SK-N-SH treated with all-trans-retinoic acid at 6 μM for 48 hours (cell line): ENCODE measurements at regions not wholly inside any gene's neighbourhood (a gene's known extent, or its start where the extent isn't known, plus 50 kb on each side); places are given as distances from the start of the nearest gene placed in this dataset.

ENCODE experiments used
- ATAC-seq: fragments of 200-7000 bp; cut with Tn5 transposase; 3 replicates; pipeline ENCODE4 v1.9.1; 2020; ENCODE audit warnings: mild to moderate bottlenecking, moderate library complexity
- ARNTL ChIP-seq: fragments of 450-650 bp; formaldehyde crosslinking; IDR thresholded peaks from 2 replicates; pipeline ENCODE4 v1.5.0; 2020; ENCODE audit warnings: low read depth, mild to moderate bottlenecking, moderate library complexity, borderline replicate concordance
- BACH2 ChIP-seq: fragments of 250-450 bp; sonication (Bioruptor Pico); IDR thresholded peaks from 2 replicates; pipeline ENCODE4 v1.9.0; 2021; ENCODE audit warnings: mild to moderate bottlenecking, borderline replicate concordance
- CREB5 ChIP-seq: fragments of 250-450 bp; sonication (Bioruptor Pico); IDR thresholded peaks from 2 replicates; pipeline ENCODE4 v1.5.1; 2020; ENCODE audit warnings: low read depth, mild to moderate bottlenecking, moderate library complexity
- CSDC2 ChIP-seq: fragments of 250-450 bp; sonication (Bioruptor Pico); IDR thresholded peaks from 2 replicates; pipeline ENCODE4 v1.5.0; 2020; ENCODE audit warnings: mild to moderate bottlenecking, moderate library complexity
- CSRNP3 ChIP-seq: fragments of 250-450 bp; sonication (Bioruptor Pico); IDR thresholded peaks from 2 replicates; pipeline ENCODE4 v1.5.1; 2021; ENCODE audit warnings: mild to moderate bottlenecking, moderate library complexity
- ESRRG ChIP-seq: fragments of 250-450 bp; sonication (Bioruptor Pico); IDR thresholded peaks from 2 replicates; pipeline ENCODE4 v1.6.1; 2021; ENCODE audit warnings: mild to moderate bottlenecking
- GLIS3 ChIP-seq: fragments of 250-450 bp; sonication (Bioruptor Pico); IDR thresholded peaks from 2 replicates; pipeline ENCODE4 v1.5.0; 2020; ENCODE audit warnings: mild to moderate bottlenecking, moderate library complexity
- ISL1 ChIP-seq: fragments of 250-450 bp; sonication (Bioruptor Pico); IDR thresholded peaks from 2 replicates; pipeline ENCODE4 v2.1.2; 2022; ENCODE audit warnings: mild to moderate bottlenecking, moderate library complexity
- PATZ1 ChIP-seq: fragments of 250-450 bp; sonication (Bioruptor Pico); IDR thresholded peaks from 2 replicates; pipeline ENCODE4 v1.8.0; 2020; ENCODE audit warnings: mild to moderate bottlenecking, moderate library complexity, borderline replicate concordance
- POU6F1 ChIP-seq: fragments of 250-450 bp; sonication (Bioruptor Pico); IDR thresholded peaks from 2 replicates; pipeline ENCODE4 v1.8.0; 2021; ENCODE audit warnings: low read depth, mild to moderate bottlenecking, moderate library complexity, borderline replicate concordance
- PPARA ChIP-seq: fragments of 250-450 bp; sonication (Bioruptor Pico); IDR thresholded peaks from 2 replicates; pipeline ENCODE4 v1.5.0; 2020; ENCODE audit warnings: mild to moderate bottlenecking, borderline replicate concordance
- SNAI2 ChIP-seq: fragments of 250-450 bp; sonication (Bioruptor Pico); IDR thresholded peaks from 2 replicates; pipeline ENCODE4 v1.5.0; 2020; ENCODE audit warnings: mild to moderate bottlenecking, moderate library complexity
- TCF4 ChIP-seq: fragments of 250-450 bp; sonication (Bioruptor Pico); IDR thresholded peaks from 2 replicates; pipeline ENCODE4 v1.8.0; 2021; ENCODE audit warnings: mild to moderate bottlenecking, moderate library complexity, borderline replicate concordance
- TOX ChIP-seq: fragments of 250-450 bp; sonication (Bioruptor Pico); IDR thresholded peaks from 2 replicates; pipeline ENCODE4 v1.8.0; 2021; ENCODE audit warnings: mild to moderate bottlenecking, moderate library complexity, borderline replicate concordance
- TSHZ2 ChIP-seq: fragments of 250-450 bp; sonication (Bioruptor Pico); IDR thresholded peaks from 2 replicates; pipeline ENCODE4 v1.5.0; 2020; ENCODE audit warnings: mild to moderate bottlenecking, moderate library complexity
- ZC3H10 ChIP-seq: fragments of 250-450 bp; sonication (Bioruptor Pico); IDR thresholded peaks from 2 replicates; pipeline ENCODE4 v1.5.1; 2021; ENCODE audit warnings: mild to moderate bottlenecking, moderate library complexity
- ZFP3 ChIP-seq: fragments of 250-450 bp; sonication (Bioruptor Pico); IDR thresholded peaks from 2 replicates; pipeline ENCODE4 v1.5.0; 2020; ENCODE audit warnings: mild to moderate bottlenecking, moderate library complexity
- ZFP30 ChIP-seq: fragments of 450-650 bp; formaldehyde crosslinking; IDR thresholded peaks from 2 replicates; pipeline ENCODE4 v1.5.0; 2022; ENCODE audit warnings: mild to moderate bottlenecking, moderate library complexity
- ZNF565 ChIP-seq: fragments of 450-650 bp; formaldehyde crosslinking; conservative IDR thresholded peaks from 2 replicates; pipeline ENCODE4 v1.5.0; 2020; ENCODE audit warnings: low read depth, mild to moderate bottlenecking, moderate library complexity
- ZNF70 ChIP-seq: fragments of 450-650 bp; formaldehyde crosslinking; IDR thresholded peaks from 2 replicates; pipeline ENCODE4 v1.5.0; 2020; ENCODE audit warnings: mild to moderate bottlenecking, moderate library complexity

- no peak for TF ChIP-seq SNAI2
- TF ChIP-seq CSDC2 (CRISPR knock-in tag) = no peak
- TF ChIP-seq ZFP30 (CRISPR knock-in tag) = no peak
- TF ChIP-seq ZFP3 (CRISPR knock-in tag) = no peak
- no peak for TF ChIP-seq TCF4 (CRISPR knock-in tag)
- TF ChIP-seq ZNF70 (CRISPR knock-in tag) = no peak
- TF ChIP-seq POU6F1 (CRISPR knock-in tag) = no peak
- TF ChIP-seq TOX (CRISPR knock-in tag) = no peak
- no peak for TF ChIP-seq ISL1
- TF ChIP-seq BACH2 (CRISPR knock-in tag) = no peak
- TF ChIP-seq ESRRG (CRISPR knock-in tag) = no peak
- no peak for TF ChIP-seq ZC3H10 (CRISPR knock-in tag)
- no peak for TF ChIP-seq TSHZ2 (CRISPR knock-in tag)
- no peak for TF ChIP-seq ZNF565 (CRISPR knock-in tag)
- TF ChIP-seq CSRNP3 (CRISPR knock-in tag) = no peak
- TF ChIP-seq PATZ1 (CRISPR knock-in tag) = no peak
- no peak for TF ChIP-seq PPARA (CRISPR knock-in tag)
- no peak for TF ChIP-seq ARNTL (CRISPR knock-in tag)
- no peak for ATAC-seq
These were observed 576.3 kb upstream of the CNTNAP5 start for GRCh38 chr2:123448801-123449200.

- TF ChIP-seq GLIS3 (CRISPR knock-in tag) = no peak
- no peak for ATAC-seq
These were observed 573.5 kb upstream of the CNTNAP5 start for GRCh38 chr2:123451542-123451941.

- ATAC-seq = no peak
These were observed 571.9 kb upstream of the CNTNAP5 start for GRCh38 chr2:123453046-123453700.

More at GRCh38 chr2:123453046-123453700, 571.9 kb upstream of the CNTNAP5 start:
- TF ChIP-seq CREB5 (CRISPR knock-in tag) = no peak
